ENCODE measurements at regions not wholly inside any gene's neighbourhood (a gene's known extent, or its start where the extent isn't known, plus 50 kb on each side); places are given as distances from the start of the nearest gene placed in this dataset.

DNA sequence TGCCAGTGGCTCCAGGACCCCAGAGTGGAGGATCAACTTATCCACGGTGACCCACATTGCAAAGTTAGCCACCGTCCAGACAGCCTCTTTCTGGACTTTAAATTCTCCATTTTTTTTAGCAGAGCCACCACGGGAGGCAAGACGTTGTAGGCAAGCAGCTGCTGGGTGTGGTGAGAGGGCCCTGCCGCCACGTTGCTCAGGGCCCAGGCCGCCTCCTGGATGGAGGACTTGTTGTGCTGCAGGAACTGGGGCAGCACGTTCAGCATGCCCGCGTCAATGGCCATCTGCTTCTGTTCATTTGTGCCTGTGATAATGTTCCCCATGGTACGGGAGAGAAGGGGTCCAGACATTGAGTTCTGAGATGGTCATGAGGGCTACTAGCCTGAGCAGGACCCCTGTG, 114.3 kb upstream of the POC5 start:
- TF ChIP-seq, protein P1, sequence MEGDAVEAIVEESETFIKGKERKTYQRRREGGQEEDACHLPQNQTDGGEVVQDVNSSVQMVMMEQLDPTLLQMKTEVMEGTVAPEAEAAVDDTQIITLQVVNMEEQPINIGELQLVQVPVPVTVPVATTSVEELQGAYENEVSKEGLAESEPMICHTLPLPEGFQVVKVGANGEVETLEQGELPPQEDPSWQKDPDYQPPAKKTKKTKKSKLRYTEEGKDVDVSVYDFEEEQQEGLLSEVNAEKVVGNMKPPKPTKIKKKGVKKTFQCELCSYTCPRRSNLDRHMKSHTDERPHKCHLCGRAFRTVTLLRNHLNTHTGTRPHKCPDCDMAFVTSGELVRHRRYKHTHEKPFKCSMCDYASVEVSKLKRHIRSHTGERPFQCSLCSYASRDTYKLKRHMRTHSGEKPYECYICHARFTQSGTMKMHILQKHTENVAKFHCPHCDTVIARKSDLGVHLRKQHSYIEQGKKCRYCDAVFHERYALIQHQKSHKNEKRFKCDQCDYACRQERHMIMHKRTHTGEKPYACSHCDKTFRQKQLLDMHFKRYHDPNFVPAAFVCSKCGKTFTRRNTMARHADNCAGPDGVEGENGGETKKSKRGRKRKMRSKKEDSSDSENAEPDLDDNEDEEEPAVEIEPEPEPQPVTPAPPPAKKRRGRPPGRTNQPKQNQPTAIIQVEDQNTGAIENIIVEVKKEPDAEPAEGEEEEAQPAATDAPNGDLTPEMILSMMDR (IDR thresholded peaks at IDR 0.05; ENCODE audit: low read depth, low read length, poor library complexity, severe bottlenecking), result no peak
- TF ChIP-seq EZH2phosphoT487 (IDR thresholded peaks at IDR 0.05; ENCODE audit: borderline replicate concordance, low read length), result no peak

Measured in DOHH2 (cell line).